Colonic mucosa (tissue), 4 donors: ENCODE measurements at regions not wholly inside any gene's neighbourhood (a gene's known extent, or its start where the extent isn't known, plus 50 kb on each side); places are given as distances from the start of the nearest gene placed in this dataset.
"Not testable (repeated sequence)": the region's sequence is repeated elsewhere in the genome, so short reads cannot be mapped to it uniquely, and the experiment has no call there.

Source experiments
- DNase-seq: peaks from one replicate; pipeline ENCODE4 v3.0.0-alpha.2; 2020
- H3K27ac ChIP-seq: fragments of 200-600 bp; one replicate; pipeline ENCODE4 v1.8.0; 2021
- H3K27me3 ChIP-seq: fragments of 200-600 bp; one replicate; pipeline ENCODE4 v1.8.0; 2021
- H3K36me3 ChIP-seq: fragments of 200-600 bp; one replicate; pipeline ENCODE4 v1.8.0; 2021
- H3K4me1 ChIP-seq: fragments of 200-600 bp; one replicate; pipeline ENCODE4 v1.8.0; 2021; ENCODE audit warnings: mild to moderate bottlenecking
- H3K4me3 ChIP-seq: fragments of 200-600 bp; one replicate; pipeline ENCODE4 v1.8.0; 2021
- H3K9ac ChIP-seq, 2 donors: one replicate each; pipeline ENCODE4 v1.7.0; 2013; ENCODE audit warnings: control low read depth in 2 of 2, low read depth in 2 of 2, low read length in 2 of 2
- H3K9me3 ChIP-seq: fragments of 200-600 bp; one replicate; pipeline ENCODE4 v1.8.0; 2021
- intact Hi-C: fragments of 100-400 bp; cut with DNase I; formaldehyde crosslinking; loops from one replicate; pipeline ENCODE4 v1.14.1; 2022
- TF ChIP-seq, protein P1 (sequence below): fragments of 200-600 bp; IDR thresholded peaks from one replicate; pipeline ENCODE4 v1.8.0; 2022; ENCODE audit warnings: antibody characterized with exemption, mild to moderate bottlenecking
- donor health status: healthy.
- donor health status: DM: no; HTN: no; CAD: no.
- donor health status: DM: no; HTN: no; CAD: no.

DNA sequence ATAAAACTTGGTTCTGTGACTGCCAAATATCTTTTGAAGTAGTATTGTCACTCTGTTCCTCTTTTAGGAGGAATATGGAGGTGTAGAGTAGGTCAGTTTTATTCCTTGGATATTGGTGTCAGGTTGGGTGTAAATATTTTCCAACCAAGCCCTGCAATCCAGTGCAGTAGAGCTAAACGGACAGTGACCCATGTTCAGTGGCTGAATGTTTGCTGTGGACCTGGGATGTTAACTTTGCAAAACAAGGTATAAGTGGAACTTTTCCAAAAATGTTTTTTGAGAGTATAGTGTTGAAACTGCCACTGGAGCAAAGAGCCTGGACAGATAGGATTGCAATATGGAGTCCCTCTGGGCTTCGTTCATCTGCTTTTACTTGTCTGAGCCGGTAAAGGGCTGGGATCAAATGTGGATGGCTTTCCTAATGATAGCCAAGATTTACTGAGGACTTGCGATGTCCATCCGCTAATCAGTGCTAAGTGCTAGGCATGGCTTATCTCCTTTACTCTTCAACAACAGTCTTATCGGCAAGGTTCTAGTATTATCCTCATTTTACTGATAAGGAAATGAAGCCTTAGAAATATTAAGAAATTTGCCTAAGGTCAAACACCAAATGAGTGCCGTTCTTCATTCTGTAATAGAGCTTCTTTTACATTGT, 69.0 kb upstream of the BACH2 start:
- Histone ChIP-seq H3K9me3 (no peaks in the 10 kb centered on the region), H3K4me1 (no peaks in the 10 kb centered on the region), H3K27me3 (no peaks in the 10 kb centered on the region), H3K36me3 (no peaks in the 10 kb centered on the region), H3K9ac (no peak overlapping the region), H3K27ac (no peak overlapping the region), H3K4me3 (no peak overlapping the region)
- TF ChIP-seq, protein P1, sequence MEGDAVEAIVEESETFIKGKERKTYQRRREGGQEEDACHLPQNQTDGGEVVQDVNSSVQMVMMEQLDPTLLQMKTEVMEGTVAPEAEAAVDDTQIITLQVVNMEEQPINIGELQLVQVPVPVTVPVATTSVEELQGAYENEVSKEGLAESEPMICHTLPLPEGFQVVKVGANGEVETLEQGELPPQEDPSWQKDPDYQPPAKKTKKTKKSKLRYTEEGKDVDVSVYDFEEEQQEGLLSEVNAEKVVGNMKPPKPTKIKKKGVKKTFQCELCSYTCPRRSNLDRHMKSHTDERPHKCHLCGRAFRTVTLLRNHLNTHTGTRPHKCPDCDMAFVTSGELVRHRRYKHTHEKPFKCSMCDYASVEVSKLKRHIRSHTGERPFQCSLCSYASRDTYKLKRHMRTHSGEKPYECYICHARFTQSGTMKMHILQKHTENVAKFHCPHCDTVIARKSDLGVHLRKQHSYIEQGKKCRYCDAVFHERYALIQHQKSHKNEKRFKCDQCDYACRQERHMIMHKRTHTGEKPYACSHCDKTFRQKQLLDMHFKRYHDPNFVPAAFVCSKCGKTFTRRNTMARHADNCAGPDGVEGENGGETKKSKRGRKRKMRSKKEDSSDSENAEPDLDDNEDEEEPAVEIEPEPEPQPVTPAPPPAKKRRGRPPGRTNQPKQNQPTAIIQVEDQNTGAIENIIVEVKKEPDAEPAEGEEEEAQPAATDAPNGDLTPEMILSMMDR = no peak
- DNase-seq = no peak
- intact Hi-C loops = no loop called here

DNA sequence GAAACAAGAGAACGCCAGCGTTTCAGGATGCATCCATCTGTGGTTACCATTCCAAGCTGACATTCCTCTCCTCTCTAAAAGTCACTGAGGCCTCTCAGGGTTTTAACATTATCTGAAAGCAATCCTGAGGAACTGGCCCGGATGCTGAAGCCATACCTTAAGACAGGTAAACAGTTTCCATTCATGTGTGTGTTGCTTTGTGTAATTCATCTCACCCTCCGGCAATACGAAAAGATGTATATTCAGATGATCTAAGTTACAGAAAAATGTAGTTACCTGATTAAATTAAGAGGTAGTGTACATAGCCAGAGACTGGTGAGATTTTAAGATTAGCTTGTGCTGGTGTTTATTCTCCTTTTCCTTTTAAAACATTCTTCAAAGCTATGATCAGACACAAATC, 68.4 kb upstream of the BACH2 start:
- DNase-seq = no peak
- H3K27ac ChIP-seq = no peak overlapping the region
- no peaks in the 10 kb centered on the region for H3K4me1 ChIP-seq
- no peaks in the 10 kb centered on the region for H3K36me3 ChIP-seq
- intact Hi-C loops = no loop called here
- no peaks in the 10 kb centered on the region for H3K9me3 ChIP-seq
- H3K27me3 ChIP-seq = no peaks in the 10 kb centered on the region
- TF ChIP-seq, protein P1 = no peak
- H3K9ac ChIP-seq = no peak overlapping the region
- H3K4me3 ChIP-seq = no peak overlapping the region

DNA sequence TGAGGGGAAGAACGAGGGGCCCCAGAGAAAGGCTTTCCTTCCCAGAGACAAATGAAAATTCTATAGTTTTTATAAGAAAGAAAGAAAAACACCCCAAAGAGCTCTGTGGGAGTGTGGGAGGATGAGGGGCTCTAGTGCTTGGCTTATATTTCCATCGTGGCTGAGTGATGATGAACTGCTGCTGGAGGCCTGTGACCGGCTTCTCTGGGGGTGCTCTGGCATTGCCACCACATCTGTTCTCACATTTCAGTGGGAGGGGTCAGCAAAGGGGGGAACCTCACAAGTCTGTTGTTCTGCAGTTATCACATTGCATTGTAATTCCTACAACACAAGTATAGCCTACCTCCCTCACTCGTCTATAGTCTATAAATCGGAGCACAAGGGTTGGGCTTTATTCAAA, 67.6 kb upstream of the BACH2 start:
- Histone ChIP-seq H3K27ac (no peak overlapping the region), H3K4me1 (no peaks in the 10 kb centered on the region), H3K4me3 (no peak overlapping the region), H3K36me3 (no peaks in the 10 kb centered on the region), H3K9me3 (no peaks in the 10 kb centered on the region), H3K27me3 (no peaks in the 10 kb centered on the region), H3K9ac (no peak overlapping the region)
- TF ChIP-seq, protein P1 = no peak
- intact Hi-C loops = no loop called here
- no peak for DNase-seq

DNA sequence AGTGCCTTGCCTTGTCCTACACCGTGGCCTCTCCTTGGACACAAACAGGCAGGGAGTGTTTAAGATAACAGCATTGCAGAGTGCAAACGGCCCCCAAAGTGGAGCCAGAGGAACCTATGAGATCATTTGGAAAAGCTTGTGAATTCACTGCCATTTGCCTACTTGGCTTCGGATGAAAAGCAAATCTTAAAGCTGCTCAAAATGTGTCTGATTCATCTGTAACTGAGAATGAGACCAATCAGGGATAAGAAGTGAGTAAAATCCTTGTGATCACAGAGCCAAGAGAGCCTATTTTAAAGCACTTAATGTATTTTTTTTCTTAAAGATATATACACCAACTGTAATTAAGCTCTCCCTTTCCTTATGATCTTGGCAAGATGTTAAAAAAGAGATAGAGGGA, 65.7 kb upstream of the BACH2 start:
- intact Hi-C loops = no loop called here
- no peak overlapping the region for H3K27ac ChIP-seq

DNA sequence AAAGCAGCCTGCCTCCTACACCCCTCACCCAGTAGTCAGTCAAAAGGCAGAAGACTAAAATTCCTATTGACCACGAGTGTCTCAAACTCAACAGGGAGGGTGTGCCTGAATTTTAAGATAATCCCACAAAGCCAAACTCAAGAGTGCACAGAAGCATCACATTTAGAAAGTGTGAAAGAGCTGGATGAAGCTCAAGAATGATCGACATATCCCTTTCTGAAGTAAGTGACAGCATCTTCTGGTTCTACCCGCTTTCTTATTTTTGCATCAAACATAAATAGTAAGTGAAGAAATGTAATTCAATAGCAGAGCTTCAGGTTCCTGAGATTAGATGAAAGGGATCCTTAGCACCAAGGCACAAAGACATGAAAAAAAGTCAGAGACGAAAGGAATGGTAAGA, 64.5 kb upstream of the BACH2 start:
- Histone ChIP-seq H3K36me3 (no peaks in the 10 kb centered on the region), H3K27ac (no peak overlapping the region), H3K9me3 (no peaks in the 10 kb centered on the region), H3K27me3 (no peaks in the 10 kb centered on the region), H3K4me3 (no peak overlapping the region), H3K4me1 (no peaks in the 10 kb centered on the region), H3K9ac (no peak overlapping the region)
- no peak for DNase-seq
- TF ChIP-seq, protein P1 = no peak
- intact Hi-C loops = no loop called here

More for the DNA sequence above, 65.7 kb upstream of the BACH2 start:
- DNase-seq = no peak
- Histone ChIP-seq H3K4me3 (no peak overlapping the region), H3K27me3 (no peaks in the 10 kb centered on the region), H3K9me3 (no peaks in the 10 kb centered on the region), H3K9ac (no peak overlapping the region), H3K4me1 (no peaks in the 10 kb centered on the region), H3K36me3 (no peaks in the 10 kb centered on the region)
- TF ChIP-seq, protein P1 = no peak

DNA sequence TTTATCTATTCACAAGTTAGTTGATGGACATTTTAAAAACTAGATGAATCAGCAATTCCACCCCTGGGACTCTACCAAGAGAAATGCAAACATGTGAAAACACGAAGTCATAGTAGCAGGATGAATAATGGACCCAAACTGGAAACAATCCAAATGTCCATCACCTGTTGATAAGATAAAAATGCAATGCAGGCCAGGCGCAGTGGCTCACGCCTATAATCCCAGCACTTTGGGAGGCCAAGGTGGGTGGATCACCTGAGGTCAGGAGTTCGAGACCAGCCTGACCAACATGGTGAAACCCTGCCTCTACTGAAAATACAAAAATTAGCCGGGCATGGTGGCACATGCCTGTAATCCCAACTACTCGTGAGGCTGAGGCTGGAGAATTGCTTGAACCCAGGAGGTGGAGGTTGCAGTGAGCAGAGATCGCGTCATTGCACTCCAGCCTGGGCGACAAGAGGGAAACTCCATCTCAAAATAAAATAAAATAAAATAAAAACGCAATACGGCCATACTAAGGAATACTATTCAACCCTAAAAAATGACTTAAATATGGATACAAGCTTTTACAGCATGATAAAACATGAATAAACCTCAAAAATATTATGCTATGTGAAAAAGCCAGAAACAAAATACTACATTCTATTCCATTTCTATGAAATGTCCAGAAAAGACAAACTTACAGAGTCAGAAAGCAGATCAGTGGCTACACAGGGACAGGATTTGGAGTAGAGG, 61.6 kb upstream of the BACH2 start:
- H3K27ac ChIP-seq, H3K27me3 ChIP-seq, H3K4me1 ChIP-seq, H3K4me3 ChIP-seq, H3K36me3 ChIP-seq, intact Hi-C loops, H3K9me3 ChIP-seq, H3K9ac ChIP-seq, DNase-seq: not testable (repeated sequence)
